A549 (cell line): ENCODE measurements at regions not wholly inside any gene's neighbourhood (a gene's known extent, or its start where the extent isn't known, plus 50 kb on each side); places are given as distances from the start of the nearest gene placed in this dataset.

ENCODE experiments used
- BHLHE40 ChIP-seq: IDR thresholded peaks from 2 replicates; pipeline ENCODE4 v1.6.1; 2012; ENCODE audit warnings: low read depth, low read length, inconsistent platforms
- CHD2 ChIP-seq: fragments of 150-350 bp; IDR thresholded peaks from 2 replicates; pipeline ENCODE4 v1.6.1; 2014; ENCODE audit warnings: low read length; ENCODE audit not compliant: partially characterized antibody
- CTCF ChIP-seq: fragments of >200 bp; sonication (Bioruptor Twin); formaldehyde crosslinking; IDR thresholded peaks from 3 replicates; pipeline ENCODE4 v1.5.1; 2016
- EP300 ChIP-seq, 2 experiments: fragments of >200 bp; sonication (Bioruptor Twin); formaldehyde crosslinking; IDR thresholded peaks; 2 replicates in 1 of 2; 3 replicates in 1 of 2; pipeline ENCODE4 v1.6.1; 2016 to 2017
- FOXS1 ChIP-seq: fragments of 250-450 bp; sonication (Bioruptor Pico); IDR thresholded peaks from 2 replicates; pipeline ENCODE4 v1.5.0; 2020; ENCODE audit warnings: mild to moderate bottlenecking, moderate library complexity
- KDM1A ChIP-seq: fragments of 200-600 bp; sonication (generic); IDR thresholded peaks from 2 replicates; pipeline ENCODE4 v1.6.1; 2016; ENCODE audit warnings: low read depth, mild to moderate bottlenecking
- MAFK ChIP-seq: fragments of 450-650 bp; IDR thresholded peaks from 2 replicates; pipeline ENCODE4 v1.6.1; 2014; ENCODE audit not compliant: partially characterized antibody
- POLR2A ChIP-seq: IDR thresholded peaks from 2 replicates; pipeline ENCODE4 v1.6.1; 2012; ENCODE audit warnings: mild to moderate bottlenecking, low read length
- RAD21 ChIP-seq, 2 experiments: fragments of >200 bp in 1 of 2; sonication (Bioruptor Twin) in 1 of 2; formaldehyde crosslinking in 1 of 2; IDR thresholded peaks in 1 of 2; conservative IDR thresholded peaks in 1 of 2; 2 replicates in 1 of 2; 3 replicates in 1 of 2; pipeline ENCODE4 v1.6.1; 2012 to 2018; ENCODE audit warnings: inconsistent platforms in 1 of 2
- REST ChIP-seq: fragments of 200-600 bp; sonication (generic); IDR thresholded peaks from 2 replicates; pipeline ENCODE4 v1.6.1; 2016; ENCODE audit warnings: antibody characterized with exemption, mild to moderate bottlenecking, moderate library complexity
- RFX5 ChIP-seq: fragments of 450-650 bp; IDR thresholded peaks from 2 replicates; pipeline ENCODE4 v1.7.1; 2014; ENCODE audit warnings: antibody characterized with exemption, mild to moderate bottlenecking, moderate library complexity
- RNF2 ChIP-seq: fragments of 200-600 bp; sonication (generic); IDR thresholded peaks from 2 replicates; pipeline ENCODE4 v1.6.1; 2016; ENCODE audit warnings: low read depth, mild to moderate bottlenecking, antibody characterized with exemption, moderate library complexity, borderline replicate concordance
- SMC3 ChIP-seq: fragments of >200 bp; sonication (Bioruptor Twin); formaldehyde crosslinking; IDR thresholded peaks from 3 replicates; pipeline ENCODE4 v1.6.1; 2018; ENCODE audit warnings: inconsistent platforms
- USF2 ChIP-seq: fragments of 450-650 bp; IDR thresholded peaks from 2 replicates; pipeline ENCODE4 v1.6.1; 2014; ENCODE audit warnings: antibody characterized with exemption

- no peak for TF ChIP-seq USF2
- no peak for TF ChIP-seq CTCF
- no peak for TF ChIP-seq BHLHE40
- TF ChIP-seq FOXS1 (CRISPR knock-in tag): no peak
- TF ChIP-seq POLR2A: no peak
- no peak for TF ChIP-seq EP300 (IDR thresholded peaks at IDR 0.05)
- TF ChIP-seq REST: no peak
- TF ChIP-seq RFX5: no peak
- no peak for TF ChIP-seq CHD2
- no peak for TF ChIP-seq RAD21 (conservative IDR thresholded peaks at IDR 0.05 in 1 of 2, IDR thresholded peaks at IDR 0.05 in 1 of 2)
- TF ChIP-seq RNF2: no peak
- no peak for TF ChIP-seq KDM1A
- TF ChIP-seq SMC3: no peak
- TF ChIP-seq MAFK: no peak
Measured at GRCh38 chr2:26530696-26531095, 52.8 kb upstream of the OTOF start.
